PFSK-1 (cell line): ENCODE measurements at regions not wholly inside any gene's neighbourhood (a gene's known extent, or its start where the extent isn't known, plus 50 kb on each side); places are given as distances from the start of the nearest gene placed in this dataset.

Experiments
- FOXP2 ChIP-seq: optimal IDR thresholded peaks from 2 replicates; pipeline ENCODE3; 2011; ENCODE audit warnings: borderline replicate concordance, control low read depth, inconsistent platforms; ENCODE audit not compliant: insufficient read depth; ENCODE audit errors: extremely low read length, extremely low read depth
- POLR2AphosphoS5 ChIP-seq: IDR thresholded peaks from 2 replicates; pipeline ENCODE4 v1.6.1; 2012; ENCODE audit warnings: low read depth, mild to moderate bottlenecking, control low read depth, low read length, moderate library complexity
- REST ChIP-seq, 2 experiments: IDR thresholded peaks; 2 replicates each; pipeline versions ENCODE4 v1.6.1 to v1.8.0; 2011 to 2012; ENCODE audit warnings: low read depth in 2 of 2, low read length in 2 of 2, control low read depth in 1 of 2, inconsistent platforms in 1 of 2, mild to moderate bottlenecking in 1 of 2, moderate library complexity in 1 of 2; ENCODE audit not compliant: insufficient read depth in 1 of 2
- SIN3A ChIP-seq: IDR thresholded peaks from 2 replicates; pipeline ENCODE4 v1.6.1; 2012; ENCODE audit warnings: mild to moderate bottlenecking, low read length, moderate library complexity, borderline replicate concordance; ENCODE audit not compliant: insufficient read depth
- TAF1 ChIP-seq: IDR thresholded peaks from 2 replicates; pipeline ENCODE4 v1.6.1; 2012; ENCODE audit warnings: low read length, control low read depth, borderline replicate concordance; ENCODE audit not compliant: insufficient read depth

DNA sequence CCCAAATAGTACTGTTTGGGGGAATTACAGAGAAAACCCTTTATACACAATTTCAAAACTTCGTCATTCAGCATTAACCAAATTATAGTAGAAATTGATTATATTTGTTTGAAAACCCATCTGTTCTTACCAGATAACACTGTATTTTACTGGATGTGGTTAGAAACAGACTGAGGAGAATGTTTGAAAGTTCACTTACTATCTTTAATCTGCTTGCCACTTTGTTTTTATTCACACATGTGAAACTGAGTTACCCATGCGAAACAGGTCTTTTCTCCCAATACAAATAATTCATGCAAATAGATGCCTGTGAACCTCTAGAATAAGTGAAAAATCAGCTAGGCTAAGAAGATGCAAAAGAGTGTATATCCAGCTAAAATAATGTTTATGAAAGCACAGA is 177.5 kb downstream of the NAA11 start:
- TF ChIP-seq POLR2AphosphoS5 (no peak), SIN3A (no peak), FOXP2 (no peak), REST (IDR thresholded peaks at IDR 0.05; ENCODE audit: insufficient read depth in 1 of 2, low read depth in 2 of 2, low read length in 2 of 2) (no peak), TAF1 (no peak)

- TF ChIP-seq REST (IDR thresholded peaks at IDR 0.05; ENCODE audit: insufficient read depth in 1 of 2, low read depth in 2 of 2, low read length in 2 of 2) (no peak), FOXP2 (no peak), SIN3A (no peak), TAF1 (no peak), POLR2AphosphoS5 (no peak)
Observed at GRCh38 chr4:79147251-79147650, 178.6 kb downstream of the NAA11 start.

- TF ChIP-seq REST (IDR thresholded peaks at IDR 0.05; ENCODE audit: insufficient read depth in 1 of 2, low read depth in 2 of 2, low read length in 2 of 2) (peak; percentile 88 to 97), TAF1 (no peak)
Observed at GRCh38 chr4:79141530-79141929, 184.3 kb downstream of the NAA11 start.

- TF ChIP-seq SIN3A (no peak), FOXP2 (no peak), REST (IDR thresholded peaks at IDR 0.05; ENCODE audit: insufficient read depth in 1 of 2, low read depth in 2 of 2, low read length in 2 of 2) (no peak), POLR2AphosphoS5 (no peak), TAF1 (no peak)
Observed at GRCh38 chr4:79134767-79135166, 191.1 kb downstream of the NAA11 start.

DNA sequence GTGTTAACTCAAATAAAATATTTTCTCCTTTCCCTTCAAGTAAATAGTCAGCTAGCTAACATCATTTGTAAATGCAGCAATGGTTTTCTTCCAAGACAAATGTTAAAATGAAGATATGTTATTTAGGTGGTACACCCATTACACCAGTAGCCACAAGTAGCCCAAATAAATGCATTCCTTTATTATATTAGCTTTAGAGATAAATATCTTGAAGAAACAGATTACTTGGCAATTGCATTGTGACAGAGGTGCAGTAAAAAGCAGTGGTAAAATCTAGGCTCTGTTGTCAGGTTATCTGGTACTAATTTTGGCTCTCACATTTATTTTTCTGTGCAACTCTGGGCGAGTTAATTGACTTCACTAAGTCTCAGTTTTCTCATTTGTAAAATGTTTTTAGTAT is 193.0 kb downstream of the NAA11 start:
- TF ChIP-seq POLR2AphosphoS5 (no peak), SIN3A (no peak), FOXP2 (no peak)

DNA sequence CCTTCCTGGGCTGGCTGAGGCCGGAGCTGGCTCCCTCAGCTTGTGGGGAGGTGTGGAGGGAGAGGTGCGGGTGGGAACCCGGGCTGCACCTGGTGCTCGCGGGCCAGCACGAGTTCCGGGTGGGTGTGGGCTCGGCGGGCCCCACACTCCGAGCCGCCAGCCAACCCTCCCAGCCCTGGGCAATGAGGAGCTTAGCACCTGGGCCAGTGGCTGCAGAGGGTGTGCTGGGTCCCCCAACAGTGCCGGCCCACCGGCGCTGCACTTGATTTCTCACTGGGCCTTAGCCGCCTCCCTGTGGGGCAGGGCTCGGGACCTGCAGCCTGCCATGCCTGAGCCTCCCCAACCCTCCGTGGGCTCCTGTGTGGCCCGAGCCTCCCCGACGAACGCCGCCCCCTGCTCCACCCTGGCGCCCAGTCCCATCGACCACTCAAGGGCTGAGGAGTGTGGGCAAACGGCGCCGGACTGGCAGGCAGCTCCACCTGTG is 182.7 kb upstream of the PAQR3 start:
- TF ChIP-seq SIN3A (no peak), REST (IDR thresholded peaks at IDR 0.05; ENCODE audit: insufficient read depth in 1 of 2, low read depth in 2 of 2, low read length in 2 of 2) (no peak), FOXP2 (no peak), POLR2AphosphoS5 (no peak), TAF1 (no peak)
